Effector memory CD8-positive, alpha-beta T cell (primary cell): ENCODE measurements at regions not wholly inside any gene's neighbourhood (a gene's known extent, or its start where the extent isn't known, plus 50 kb on each side); places are given as distances from the start of the nearest gene placed in this dataset.
"Not testable (repeated sequence)": the region's sequence is repeated elsewhere in the genome, so short reads cannot be mapped to it uniquely, and the experiment has no call there.

ENCODE experiments used
- ATAC-seq: fragments of 150-1000 bp; cut with Tn5 transposase; replicated peaks from 2 replicates; pipeline ENCODE4 v1.10.0; 2021; ENCODE audit warnings: mild to moderate bottlenecking, moderate library complexity
- DNase-seq, 3 experiments: peaks; one replicate each; pipeline ENCODE4 v3.0.0; 2021
- H3K27ac Mint-ChIP-seq, 2 donors: one replicate each; pipeline ENCODE4 v1.8.0; 2022; ENCODE audit warnings: mild to moderate bottlenecking in 2 of 2, mixed read lengths in 2 of 2, moderate library complexity in 2 of 2
- H3K27me3 Mint-ChIP-seq, 2 donors: one replicate each; pipeline ENCODE4 v1.8.0; 2022; ENCODE audit warnings: mixed read lengths in 2 of 2
- H3K36me3 Mint-ChIP-seq: one replicate; pipeline ENCODE4 v1.8.0; 2022; ENCODE audit warnings: mild to moderate bottlenecking, moderate library complexity, mixed read lengths; ENCODE audit not compliant: insufficient read depth
- H3K4me1 Mint-ChIP-seq, 2 donors: one replicate each; pipeline ENCODE4 v1.8.0; 2022; ENCODE audit warnings: low read depth in 2 of 2, mixed read lengths in 2 of 2
- H3K4me3 Mint-ChIP-seq, 2 donors: one replicate each; pipeline ENCODE4 v1.8.0; 2022; ENCODE audit warnings: mild to moderate bottlenecking in 2 of 2, mixed read lengths in 2 of 2, moderate library complexity in 2 of 2
- H3K9me3 Mint-ChIP-seq, 2 donors: one replicate each; pipeline ENCODE4 v1.8.0; 2022; ENCODE audit warnings: mixed read lengths in 2 of 2

GRCh38 chr9:78692871-78693270, 395.9 kb downstream of the PSAT1 start:
- no peak for DNase-seq
- Mint-ChIP-seq H3K36me3 (no peaks in the 10 kb centered on the region), H3K27me3 (no peaks in the 10 kb centered on the region), H3K4me3 (no peak overlapping the region), H3K4me1 (peaks cover 0 to 2% of the 10 kb centered on the region in 2 donors), H3K9me3 (peaks cover 11% of the 10 kb centered on the region in 2 donors), H3K27ac (no peak overlapping the region)
- no peak for ATAC-seq

GRCh38 chr9:78694974-78695373, 398.0 kb downstream of the PSAT1 start:
- ATAC-seq (no peak), DNase-seq (no peak)
- no peaks in the 10 kb centered on the region for H3K27me3 Mint-ChIP-seq
- H3K36me3 Mint-ChIP-seq, result no peaks in the 10 kb centered on the region
- H3K4me3 Mint-ChIP-seq, result no peak overlapping the region
- H3K27ac Mint-ChIP-seq, result no peak overlapping the region
- peaks cover 0 to 2% of the 10 kb centered on the region in 2 donors for H3K4me1 Mint-ChIP-seq
- peaks cover 7 to 11% of the 10 kb centered on the region in 2 donors for H3K9me3 Mint-ChIP-seq

DNA sequence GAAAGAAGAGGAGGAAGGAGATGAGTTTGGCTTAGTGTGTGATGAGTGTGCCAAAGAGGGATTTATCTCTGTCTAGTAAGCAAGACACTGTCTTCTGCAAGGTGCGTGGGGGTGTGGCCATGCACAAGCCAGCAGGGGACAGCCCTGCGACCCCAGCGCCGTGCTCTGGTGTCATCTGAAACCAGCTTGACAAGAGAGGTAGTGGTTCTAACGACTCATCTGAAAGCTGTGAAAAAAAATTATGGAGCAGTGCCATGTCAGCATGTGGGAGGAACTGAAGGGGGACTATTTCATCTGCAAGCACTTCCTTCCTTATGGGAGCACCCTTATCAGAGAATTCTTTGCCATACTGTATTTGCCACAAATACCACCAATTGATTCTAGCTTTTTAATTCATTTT, 398.6 kb downstream of the PSAT1 start:
- no peaks in the 10 kb centered on the region for H3K36me3 Mint-ChIP-seq
- no peaks in the 10 kb centered on the region for H3K27me3 Mint-ChIP-seq
- no peak overlapping the region for H3K27ac Mint-ChIP-seq
- H3K4me3 Mint-ChIP-seq, result no peak overlapping the region
- peaks cover 7 to 11% of the 10 kb centered on the region in 2 donors for H3K9me3 Mint-ChIP-seq
- ATAC-seq, result no peak
- peaks cover 0 to 2% of the 10 kb centered on the region in 2 donors for H3K4me1 Mint-ChIP-seq
- DNase-seq, result no peak

DNA sequence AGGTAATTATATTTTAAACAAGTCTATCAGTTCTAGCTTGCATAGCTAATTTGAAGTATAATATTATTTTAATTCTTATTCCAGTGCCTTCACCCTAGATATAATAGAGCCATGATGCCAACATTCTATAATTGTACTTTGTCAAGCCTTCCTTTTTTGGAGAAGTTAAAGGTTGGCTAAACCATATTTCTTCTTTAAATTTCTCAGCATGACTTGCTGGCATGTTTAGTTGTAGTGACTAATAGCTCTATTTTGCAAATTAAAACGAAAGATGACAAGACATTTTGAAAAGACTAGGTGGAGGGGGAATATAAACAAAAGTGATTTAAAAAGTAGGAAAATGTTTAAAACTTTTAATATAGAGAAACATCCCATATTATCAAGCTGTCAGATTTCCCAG, 400.7 kb downstream of the PSAT1 start:
- H3K36me3 Mint-ChIP-seq, result no peaks in the 10 kb centered on the region
- H3K27me3 Mint-ChIP-seq, result no peaks in the 10 kb centered on the region
- no peak overlapping the region for H3K4me3 Mint-ChIP-seq
- H3K27ac Mint-ChIP-seq, result no peak overlapping the region
- peaks cover 8 to 9% of the 10 kb centered on the region in 2 donors for H3K9me3 Mint-ChIP-seq
- ATAC-seq (no peak), DNase-seq (no peak)
- peaks cover 0 to 2% of the 10 kb centered on the region in 2 donors for H3K4me1 Mint-ChIP-seq

DNA sequence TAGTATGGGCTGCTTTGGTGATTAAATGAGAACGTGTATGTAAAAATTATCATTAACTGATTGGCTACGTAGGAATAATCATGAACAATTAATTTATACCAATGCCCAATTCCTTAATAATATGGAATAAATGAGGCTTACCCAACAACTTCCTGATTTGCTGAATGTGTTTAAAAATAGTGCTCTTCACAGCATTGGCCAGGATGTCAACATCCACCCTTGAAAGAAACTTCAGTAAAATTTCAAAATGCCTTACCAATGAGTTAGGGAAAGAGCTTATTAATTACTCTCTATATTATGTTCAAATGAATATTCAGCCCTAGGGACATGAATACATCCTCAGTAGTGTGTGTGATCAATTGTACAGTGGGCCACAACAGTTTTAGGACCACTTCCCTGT, 401.4 kb downstream of the PSAT1 start:
- Mint-ChIP-seq H3K36me3 (no peaks in the 10 kb centered on the region), H3K27me3 (no peaks in the 10 kb centered on the region), H3K9me3 (peaks cover under 1 to 5% of the 10 kb centered on the region in 2 donors), H3K4me3 (no peak overlapping the region), H3K27ac (no peak overlapping the region), H3K4me1 (peaks cover 0 to 2% of the 10 kb centered on the region in 2 donors)
- ATAC-seq (no peak), DNase-seq (no peak)

- ATAC-seq, H3K9me3 Mint-ChIP-seq, H3K36me3 Mint-ChIP-seq, H3K27ac Mint-ChIP-seq, H3K4me1 Mint-ChIP-seq, DNase-seq, H3K4me3 Mint-ChIP-seq, H3K27me3 Mint-ChIP-seq: not testable (repeated sequence)
Measured at GRCh38 chr9:78699217-78699616, 402.3 kb downstream of the PSAT1 start.

DNA sequence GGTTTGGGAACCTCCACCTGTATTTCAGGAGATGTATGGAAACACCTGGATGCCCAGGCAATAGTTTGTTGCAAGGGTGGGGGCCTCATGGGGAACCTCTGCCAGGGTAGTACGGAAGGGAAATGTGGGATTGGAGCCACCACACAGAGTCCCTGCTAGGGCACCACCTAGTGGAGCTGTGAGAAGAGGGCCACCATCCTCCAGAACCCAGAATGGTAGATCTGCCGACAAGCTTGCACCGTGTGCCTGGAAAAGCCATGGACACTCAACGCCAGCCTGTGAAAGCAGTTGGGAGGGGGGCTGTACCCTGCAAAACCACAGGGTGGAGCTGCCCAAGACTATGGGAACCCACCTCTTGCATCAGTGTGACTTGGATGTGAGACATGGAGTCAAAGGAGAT, 407.2 kb downstream of the PSAT1 start:
- not testable (repeated sequence) for H3K4me3 Mint-ChIP-seq, H3K36me3 Mint-ChIP-seq, H3K9me3 Mint-ChIP-seq, DNase-seq, H3K27ac Mint-ChIP-seq, H3K27me3 Mint-ChIP-seq, H3K4me1 Mint-ChIP-seq, ATAC-seq

DNA sequence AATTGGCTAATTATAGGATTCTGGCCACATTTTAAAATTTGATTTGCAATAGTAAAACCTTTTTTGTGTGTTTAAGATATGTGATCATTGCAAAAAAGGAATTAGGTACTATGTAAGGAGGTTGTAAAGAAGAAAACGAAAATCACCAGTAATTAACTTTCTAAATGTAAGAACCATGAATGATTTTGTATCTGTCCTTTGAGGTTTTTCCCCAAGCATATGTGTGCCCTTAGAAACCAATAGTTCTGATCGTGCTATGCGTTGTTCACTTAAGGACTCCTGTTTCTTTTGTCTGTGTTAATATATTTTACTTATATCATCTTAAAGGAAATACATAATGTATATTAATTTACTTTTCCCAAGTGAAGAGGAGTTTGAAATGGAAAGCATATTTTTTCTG, 410.2 kb downstream of the PSAT1 start:
- H3K36me3 Mint-ChIP-seq, result no peaks in the 10 kb centered on the region
- H3K4me3 Mint-ChIP-seq, result no peak overlapping the region
- no peak for ATAC-seq
- no peaks in the 10 kb centered on the region for H3K27me3 Mint-ChIP-seq
- DNase-seq, result no peak
- no peaks in the 10 kb centered on the region for H3K9me3 Mint-ChIP-seq
- no peak overlapping the region for H3K27ac Mint-ChIP-seq
- H3K4me1 Mint-ChIP-seq, result no peaks in the 10 kb centered on the region

GRCh38 chr9:78707481-78707991, 410.6 kb downstream of the PSAT1 start:
- ATAC-seq, result no peak
- H3K4me3 Mint-ChIP-seq, result no peak overlapping the region
- no peaks in the 10 kb centered on the region for H3K36me3 Mint-ChIP-seq
- peaks cover 0 to 4% of the 10 kb centered on the region in 2 donors for H3K9me3 Mint-ChIP-seq
- no peak for DNase-seq
- no peak overlapping the region for H3K27ac Mint-ChIP-seq
- no peaks in the 10 kb centered on the region for H3K27me3 Mint-ChIP-seq
- H3K4me1 Mint-ChIP-seq, result no peaks in the 10 kb centered on the region

GRCh38 chr9:78712903-78713613, 416.1 kb downstream of the PSAT1 start:
- DNase-seq, result no peak
- peaks cover 0 to 7% of the 10 kb centered on the region in 2 donors for H3K9me3 Mint-ChIP-seq
- H3K27me3 Mint-ChIP-seq, result no peaks in the 10 kb centered on the region
- H3K27ac Mint-ChIP-seq, result no peak overlapping the region
- H3K4me3 Mint-ChIP-seq, result no peak overlapping the region
- ATAC-seq, result no peak
- no peaks in the 10 kb centered on the region for H3K36me3 Mint-ChIP-seq
- H3K4me1 Mint-ChIP-seq, result no peaks in the 10 kb centered on the region

- H3K27ac Mint-ChIP-seq, result no peak overlapping the region
- H3K4me1 Mint-ChIP-seq, result no peaks in the 10 kb centered on the region
- H3K4me3 Mint-ChIP-seq, result no peak overlapping the region
- DNase-seq, result no peak
- ATAC-seq, result no peak
- no peaks in the 10 kb centered on the region for H3K36me3 Mint-ChIP-seq
- H3K9me3 Mint-ChIP-seq, result peaks cover 2 to 13% of the 10 kb centered on the region in 2 donors
- no peaks in the 10 kb centered on the region for H3K27me3 Mint-ChIP-seq
Measured at GRCh38 chr9:78713614-78714405, 416.9 kb downstream of the PSAT1 start.

- peaks cover 2 to 14% of the 10 kb centered on the region in 2 donors for H3K9me3 Mint-ChIP-seq
- H3K27me3 Mint-ChIP-seq, result no peaks in the 10 kb centered on the region
- DNase-seq (no peak), ATAC-seq (no peak)
- no peaks in the 10 kb centered on the region for H3K4me1 Mint-ChIP-seq
- H3K27ac Mint-ChIP-seq, result no peak overlapping the region
- H3K36me3 Mint-ChIP-seq, result no peaks in the 10 kb centered on the region
- H3K4me3 Mint-ChIP-seq, result no peak overlapping the region
Measured at GRCh38 chr9:78714576-78714975, 417.7 kb downstream of the PSAT1 start.

- H3K27me3 Mint-ChIP-seq, H3K27ac Mint-ChIP-seq, H3K4me1 Mint-ChIP-seq, ATAC-seq, DNase-seq, H3K36me3 Mint-ChIP-seq, H3K4me3 Mint-ChIP-seq: not testable (repeated sequence)
- peaks cover 4 to 13% of the 10 kb centered on the region in 2 donors for H3K9me3 Mint-ChIP-seq
Measured at GRCh38 chr9:78719029-78719428, 422.1 kb downstream of the PSAT1 start.

- Mint-ChIP-seq H3K27me3 (no peaks in the 10 kb centered on the region), H3K36me3 (no peaks in the 10 kb centered on the region), H3K27ac (no peak overlapping the region), H3K4me3 (no peak overlapping the region), H3K9me3 (peaks cover 6 to 23% of the 10 kb centered on the region in 2 donors), H3K4me1 (no peaks in the 10 kb centered on the region)
- no peak for ATAC-seq
- no peak for DNase-seq
Measured at GRCh38 chr9:78724896-78725295, 428.0 kb downstream of the PSAT1 start.
